GM23338 (cell line): ENCODE measurements at regions not wholly inside any gene's neighbourhood (a gene's known extent, or its start where the extent isn't known, plus 50 kb on each side); places are given as distances from the start of the nearest gene placed in this dataset.

Experiments used
- CREB1 ChIP-seq: fragments of 250-450 bp; sonication (Bioruptor Pico); IDR thresholded peaks from 2 replicates; pipeline ENCODE4 v1.5.0; 2020; ENCODE audit warnings: low read depth, mild to moderate bottlenecking, moderate library complexity
- CTCF ChIP-seq, 2 experiments: fragments of 200-600 bp in 1 of 2; sonication (generic) in 1 of 2; conservative IDR thresholded peaks; 2 replicates each; pipeline versions ENCODE4 v1.5.1 to v1.6.1; 2016 to 2017; ENCODE audit warnings: antibody characterized with exemption in 2 of 2, low read depth in 2 of 2, mild to moderate bottlenecking in 2 of 2, moderate library complexity in 1 of 2
- ETS1 ChIP-seq: IDR thresholded peaks from 2 replicates; pipeline ENCODE4 v1.6.1; 2016; ENCODE audit warnings: antibody characterized with exemption
- EZH2 ChIP-seq: fragments of 200-600 bp; sonication (generic); IDR thresholded peaks from one replicate; pipeline ENCODE4 v1.8.0; 2017; ENCODE audit warnings: antibody characterized with exemption, mild to moderate bottlenecking, low read depth; ENCODE audit not compliant: unreplicated experiment
- EZH2phosphoT487 ChIP-seq: fragments of 200-600 bp; sonication (generic); IDR thresholded peaks from one replicate; pipeline ENCODE4 v1.8.1; 2018; ENCODE audit warnings: antibody characterized with exemption; ENCODE audit not compliant: unreplicated experiment
- JUNB ChIP-seq: IDR thresholded peaks from one replicate; pipeline ENCODE4 v1.6.1; 2016; ENCODE audit warnings: antibody characterized with exemption; ENCODE audit not compliant: unreplicated experiment
- NANOG ChIP-seq: IDR thresholded peaks from 2 replicates; pipeline ENCODE4 v1.6.1; 2016; ENCODE audit warnings: antibody characterized with exemption, borderline replicate concordance
- POLR2AphosphoS5 ChIP-seq: IDR thresholded peaks from 2 replicates; pipeline ENCODE4 v1.6.1; 2016; ENCODE audit warnings: antibody characterized with exemption, low read depth
- REST ChIP-seq: IDR thresholded peaks from one replicate; pipeline ENCODE4 v1.6.1; 2018; ENCODE audit warnings: antibody characterized with exemption; ENCODE audit not compliant: unreplicated experiment
- STAT1 ChIP-seq: IDR thresholded peaks from one replicate; pipeline ENCODE4 v1.6.1; 2016; ENCODE audit warnings: antibody characterized with exemption; ENCODE audit not compliant: unreplicated experiment
- ZNF114 ChIP-seq: fragments of 250-450 bp; sonication (Bioruptor Pico); IDR thresholded peaks from 2 replicates; pipeline ENCODE4 v1.5.0; 2020; ENCODE audit warnings: mild to moderate bottlenecking, moderate library complexity
- ZNF331 ChIP-seq: fragments of 250-450 bp; sonication (Bioruptor Pico); IDR thresholded peaks from 2 replicates; pipeline ENCODE4 v1.5.0; 2020; ENCODE audit warnings: low read depth, mild to moderate bottlenecking, moderate library complexity
- ZNF462 ChIP-seq: fragments of 250-450 bp; sonication (Bioruptor Pico); IDR thresholded peaks from 2 replicates; pipeline ENCODE4 v1.5.0; 2020; ENCODE audit warnings: mild to moderate bottlenecking, moderate library complexity

- TF ChIP-seq CTCF (conservative IDR thresholded peaks at IDR 0.05; ENCODE audit: low read depth in 2 of 2) (no peak), POLR2AphosphoS5 (no peak), EZH2 (no peak), ZNF114 (no peak), REST (no peak), EZH2phosphoT487 (no peak), NANOG (no peak), ZNF331 (CRISPR knock-in tag) (no peak), JUNB (no peak), CREB1 (CRISPR knock-in tag) (no peak), ETS1 (no peak), STAT1 (no peak), ZNF462 (CRISPR knock-in tag) (no peak)
These were observed 424.7 kb upstream of the ADGRL2 start for GRCh38 chr1:81375884-81376548.
